HFF-Myc (cell line): ENCODE measurements at regions not wholly inside any gene's neighbourhood (a gene's known extent, or its start where the extent isn't known, plus 50 kb on each side); places are given as distances from the start of the nearest gene placed in this dataset.

Experiments used
- DNase-seq: peaks from one replicate; pipeline ENCODE4 v3.0.0-alpha.2; 2011; ENCODE audit warnings: low read depth; ENCODE audit errors: extremely low read depth
- H3K4me3 ChIP-seq: replicated peaks from 2 replicates; pipeline ENCODE4 v1.5.1; 2011; ENCODE audit warnings: low read depth, mild to moderate bottlenecking, control low read depth, low read length
- TF ChIP-seq, protein P1 (sequence below): IDR thresholded peaks from 2 replicates; pipeline ENCODE4 v1.5.1; 2012; ENCODE audit warnings: mild to moderate bottlenecking, low read depth, low read length, control low read depth; ENCODE audit errors: missing control alignments

DNA sequence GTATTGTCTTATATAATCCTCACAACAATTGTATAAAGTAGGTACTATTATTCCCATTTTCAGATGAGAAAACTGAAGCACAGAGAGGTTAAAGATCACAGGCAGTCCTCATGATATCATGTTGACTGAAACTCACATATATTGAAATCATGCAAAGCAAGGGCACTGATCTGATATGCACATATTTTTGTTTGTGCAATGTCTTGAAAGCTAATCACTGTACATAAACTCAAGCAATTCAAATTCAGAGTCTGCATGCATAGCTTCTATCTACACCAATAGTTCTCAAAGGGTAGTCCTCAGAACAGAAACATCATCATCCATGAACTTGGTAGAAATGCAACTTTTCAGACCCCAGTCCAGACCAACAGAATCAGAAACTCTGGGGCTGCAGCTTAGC, 119.2 kb upstream of the STT3B start:
- TF ChIP-seq, protein P1, sequence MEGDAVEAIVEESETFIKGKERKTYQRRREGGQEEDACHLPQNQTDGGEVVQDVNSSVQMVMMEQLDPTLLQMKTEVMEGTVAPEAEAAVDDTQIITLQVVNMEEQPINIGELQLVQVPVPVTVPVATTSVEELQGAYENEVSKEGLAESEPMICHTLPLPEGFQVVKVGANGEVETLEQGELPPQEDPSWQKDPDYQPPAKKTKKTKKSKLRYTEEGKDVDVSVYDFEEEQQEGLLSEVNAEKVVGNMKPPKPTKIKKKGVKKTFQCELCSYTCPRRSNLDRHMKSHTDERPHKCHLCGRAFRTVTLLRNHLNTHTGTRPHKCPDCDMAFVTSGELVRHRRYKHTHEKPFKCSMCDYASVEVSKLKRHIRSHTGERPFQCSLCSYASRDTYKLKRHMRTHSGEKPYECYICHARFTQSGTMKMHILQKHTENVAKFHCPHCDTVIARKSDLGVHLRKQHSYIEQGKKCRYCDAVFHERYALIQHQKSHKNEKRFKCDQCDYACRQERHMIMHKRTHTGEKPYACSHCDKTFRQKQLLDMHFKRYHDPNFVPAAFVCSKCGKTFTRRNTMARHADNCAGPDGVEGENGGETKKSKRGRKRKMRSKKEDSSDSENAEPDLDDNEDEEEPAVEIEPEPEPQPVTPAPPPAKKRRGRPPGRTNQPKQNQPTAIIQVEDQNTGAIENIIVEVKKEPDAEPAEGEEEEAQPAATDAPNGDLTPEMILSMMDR: no peak
- no peak for DNase-seq
- no peak overlapping the region for H3K4me3 ChIP-seq

DNA sequence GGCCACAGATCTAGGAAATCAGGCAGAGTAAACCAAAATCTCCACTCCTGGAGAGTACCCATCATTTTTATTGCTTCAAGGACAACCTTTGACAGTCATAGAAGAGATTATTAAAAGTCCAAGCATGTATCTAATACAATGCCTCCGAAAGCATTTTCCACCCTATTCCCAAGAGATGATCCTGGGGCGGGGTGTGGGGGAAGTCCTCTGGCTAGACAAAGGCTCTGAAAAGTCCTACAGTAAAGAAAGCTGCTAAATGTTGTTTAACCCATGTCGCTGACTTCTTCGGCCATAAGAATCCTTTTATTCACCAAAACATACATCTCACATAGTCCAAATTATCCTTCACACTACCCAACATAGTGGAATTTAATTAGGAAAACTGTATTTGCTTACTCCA, 115.7 kb upstream of the STT3B start:
- TF ChIP-seq, protein P1: no peak
- no peak for DNase-seq
- no peak overlapping the region for H3K4me3 ChIP-seq

DNA sequence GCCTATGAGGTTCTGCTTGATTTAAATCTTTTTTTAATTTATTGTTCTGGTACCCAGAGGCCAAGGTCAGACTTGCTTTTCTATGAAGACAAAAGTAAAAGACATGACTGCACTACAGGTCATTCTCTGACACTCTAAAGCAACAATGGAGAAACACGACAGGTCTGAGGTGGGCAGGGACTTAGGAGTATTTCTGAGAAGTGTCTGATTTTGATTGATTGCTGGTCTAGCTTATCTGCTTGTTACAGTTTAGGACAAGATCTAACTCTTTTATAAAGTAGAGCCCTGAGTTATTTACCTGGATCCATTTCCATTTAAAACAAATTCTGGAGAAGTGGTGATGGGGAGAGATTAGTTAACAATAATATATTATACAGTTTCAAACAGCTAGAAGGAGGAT, 115.2 kb upstream of the STT3B start:
- TF ChIP-seq, protein P1: no peak
- no peak for DNase-seq
- no peak overlapping the region for H3K4me3 ChIP-seq

DNA sequence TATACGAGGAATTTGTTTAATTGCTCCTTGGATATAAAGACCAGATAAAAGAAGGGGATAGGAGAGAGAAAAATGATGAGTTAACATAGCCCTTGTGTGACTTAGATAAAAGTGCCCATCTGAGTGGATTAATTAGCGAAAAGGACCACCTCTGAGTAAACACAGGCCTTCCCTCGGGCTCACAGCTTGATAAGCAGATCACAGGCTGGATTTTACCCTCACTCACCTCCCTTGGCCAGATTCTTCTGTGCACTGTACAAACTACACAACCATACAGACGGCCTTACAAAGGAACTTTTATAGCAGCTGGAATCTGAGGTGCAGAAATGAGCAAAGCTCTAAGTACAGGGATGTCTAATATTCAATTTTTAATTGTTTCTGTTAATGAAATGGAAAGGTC, 112.4 kb upstream of the STT3B start:
- TF ChIP-seq, protein P1: no peak
- H3K4me3 ChIP-seq: no peak overlapping the region
- DNase-seq: no peak

DNA sequence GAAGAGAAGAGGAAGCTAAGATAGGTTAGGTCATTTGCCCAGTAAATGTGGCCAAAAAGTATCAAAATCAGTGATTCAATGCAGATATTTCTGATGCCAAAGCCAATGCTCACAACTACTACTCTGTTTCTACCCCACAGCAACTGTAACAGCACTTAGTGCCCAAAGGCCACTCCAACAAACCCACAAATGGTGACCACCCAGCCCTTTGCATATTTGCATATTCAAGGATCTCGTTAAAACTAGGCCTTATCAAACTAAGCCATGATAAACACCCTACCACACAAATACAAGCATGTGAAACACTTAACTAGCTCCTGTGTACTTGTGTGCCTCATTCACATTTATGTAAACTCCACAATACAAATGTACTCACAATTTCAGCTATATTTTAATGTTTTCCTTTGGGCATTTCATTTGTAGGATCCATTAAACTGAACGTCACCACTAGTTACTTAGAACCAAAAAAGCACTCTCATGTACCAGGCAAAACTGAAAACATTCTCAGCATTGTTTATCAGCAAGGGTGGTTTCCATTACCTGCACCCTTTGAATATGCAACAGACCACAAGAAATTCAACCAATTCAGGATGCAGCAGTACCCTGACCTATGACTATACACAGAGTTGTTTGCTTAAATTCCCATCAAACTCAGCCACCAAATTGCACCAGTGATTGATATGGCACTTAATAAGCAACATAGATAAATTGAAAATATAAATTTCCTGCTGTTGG, 111.2 kb upstream of the STT3B start:
- H3K4me3 ChIP-seq: no peak overlapping the region
- TF ChIP-seq, protein P1: no peak
- DNase-seq: no peak

DNA sequence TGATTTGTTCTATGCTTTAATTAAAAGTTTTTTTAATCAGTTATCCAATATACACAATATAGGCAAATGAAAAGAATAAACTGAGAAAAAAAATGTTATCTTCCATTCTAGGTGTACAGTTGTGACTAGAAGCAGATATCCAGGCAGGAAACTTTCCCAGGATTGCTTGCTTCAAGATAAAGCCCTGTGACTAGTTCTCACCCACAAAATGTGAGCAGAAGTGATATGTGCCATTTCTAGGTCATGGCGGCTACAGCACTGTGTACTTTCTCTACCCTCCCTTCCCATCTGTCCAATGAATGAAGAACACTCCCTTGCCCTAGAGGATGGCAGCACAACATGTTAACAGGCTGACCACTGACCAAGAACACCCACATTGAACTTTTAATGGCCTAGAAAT, 110.5 kb upstream of the STT3B start:
- no peak overlapping the region for H3K4me3 ChIP-seq
- DNase-seq: no peak
- TF ChIP-seq, protein P1: no peak

DNA sequence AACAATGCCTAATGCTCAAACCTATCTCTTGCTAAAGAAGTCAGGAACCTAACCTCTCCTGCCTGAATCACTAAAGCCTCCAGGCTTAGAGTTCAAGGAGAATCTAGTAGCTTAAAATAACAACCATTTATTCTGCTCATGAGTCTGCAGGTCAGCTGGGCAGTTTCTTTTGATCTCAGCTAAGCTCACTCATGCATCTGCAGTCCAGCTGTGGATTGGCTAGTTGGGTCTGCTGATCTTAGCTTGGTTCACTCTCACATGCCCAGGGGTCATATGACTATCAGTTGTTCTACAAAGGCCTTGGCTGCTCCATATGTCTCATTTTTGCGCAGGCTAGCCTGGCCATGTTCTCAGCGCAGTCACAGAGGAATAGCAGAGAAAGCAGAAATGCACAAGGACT, 109.2 kb upstream of the STT3B start:
- TF ChIP-seq, protein P1: no peak
- DNase-seq: peak; percentile 74
- H3K4me3 ChIP-seq: no peak overlapping the region
